ENCODE measurements at regions not wholly inside any gene's neighbourhood (a gene's known extent, or its start where the extent isn't known, plus 50 kb on each side); places are given as distances from the start of the nearest gene placed in this dataset.

DNA sequence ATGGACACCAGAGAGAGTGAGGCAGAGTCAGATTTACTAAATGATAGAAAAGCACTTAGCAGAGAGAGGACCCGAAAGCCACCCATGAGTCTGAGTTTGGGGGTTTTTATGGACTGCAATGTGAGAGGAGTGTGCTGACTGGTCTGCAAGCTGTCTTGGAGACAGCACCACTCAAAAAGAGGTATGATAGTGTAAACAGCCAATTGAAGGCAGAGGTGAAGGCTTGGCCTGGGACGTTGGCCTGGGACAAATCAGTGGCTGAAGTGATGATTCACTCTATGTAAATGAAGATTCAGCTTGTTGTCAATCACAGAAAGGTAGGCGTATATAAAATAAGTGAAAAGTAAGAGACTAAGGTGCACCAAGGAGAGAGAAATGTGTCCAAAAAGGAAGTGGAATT is 217.6 kb upstream of the ZFP42 start:
- TF ChIP-seq, protein P1, sequence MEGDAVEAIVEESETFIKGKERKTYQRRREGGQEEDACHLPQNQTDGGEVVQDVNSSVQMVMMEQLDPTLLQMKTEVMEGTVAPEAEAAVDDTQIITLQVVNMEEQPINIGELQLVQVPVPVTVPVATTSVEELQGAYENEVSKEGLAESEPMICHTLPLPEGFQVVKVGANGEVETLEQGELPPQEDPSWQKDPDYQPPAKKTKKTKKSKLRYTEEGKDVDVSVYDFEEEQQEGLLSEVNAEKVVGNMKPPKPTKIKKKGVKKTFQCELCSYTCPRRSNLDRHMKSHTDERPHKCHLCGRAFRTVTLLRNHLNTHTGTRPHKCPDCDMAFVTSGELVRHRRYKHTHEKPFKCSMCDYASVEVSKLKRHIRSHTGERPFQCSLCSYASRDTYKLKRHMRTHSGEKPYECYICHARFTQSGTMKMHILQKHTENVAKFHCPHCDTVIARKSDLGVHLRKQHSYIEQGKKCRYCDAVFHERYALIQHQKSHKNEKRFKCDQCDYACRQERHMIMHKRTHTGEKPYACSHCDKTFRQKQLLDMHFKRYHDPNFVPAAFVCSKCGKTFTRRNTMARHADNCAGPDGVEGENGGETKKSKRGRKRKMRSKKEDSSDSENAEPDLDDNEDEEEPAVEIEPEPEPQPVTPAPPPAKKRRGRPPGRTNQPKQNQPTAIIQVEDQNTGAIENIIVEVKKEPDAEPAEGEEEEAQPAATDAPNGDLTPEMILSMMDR (IDR thresholded peaks at IDR 0.05), result no peak
- TF ChIP-seq EZH2 (IDR thresholded peaks at IDR 0.05) (no peak), EZH2phosphoT487 (IDR thresholded peaks at IDR 0.05) (no peak)

All from neural progenitor cell (in vitro differentiated cells).